ENCODE measurements at regions not wholly inside any gene's neighbourhood (a gene's known extent, or its start where the extent isn't known, plus 50 kb on each side); places are given as distances from the start of the nearest gene placed in this dataset.

- TF ChIP-seq CTCF (IDR thresholded peaks at IDR 0.05): no peak
- Histone ChIP-seq H3K36me3 (ENCODE audit: control insufficient read depth, insufficient read depth, low read length) (no peaks in the 10 kb centered on the region), H3K4me2 (ENCODE audit: low read length) (no peak overlapping the region), H3K4me3 (ENCODE audit: low read depth, low read length) (no peak overlapping the region), H3K27ac (no peak overlapping the region), H2AFZ (no peak overlapping the region), H3K27me3 (ENCODE audit: control insufficient read depth, insufficient read depth, low read length) (no peaks in the 10 kb centered on the region), H3K4me1 (no peaks in the 10 kb centered on the region), H3K9ac (no peak overlapping the region), H3K9me3 (ENCODE audit: control insufficient read depth, low read length) (no peaks in the 10 kb centered on the region), H3K79me2 (no peaks in the 10 kb centered on the region)
Observed at GRCh38 chr11:15738931-15739330, 617.4 kb downstream of the SOX6 start.

- H3K9me3 ChIP-seq (ENCODE audit: control insufficient read depth, low read length): no peaks in the 10 kb centered on the region
- H3K36me3 ChIP-seq (ENCODE audit: control insufficient read depth, insufficient read depth, low read length): no peaks in the 10 kb centered on the region
- H2AFZ ChIP-seq: no peak overlapping the region
- no peaks in the 10 kb centered on the region for H3K79me2 ChIP-seq
- TF ChIP-seq CTCF (IDR thresholded peaks at IDR 0.05): no peak
- H3K4me2 ChIP-seq (ENCODE audit: low read length): no peak overlapping the region
- H3K4me1 ChIP-seq: no peaks in the 10 kb centered on the region
- H3K27me3 ChIP-seq (ENCODE audit: control insufficient read depth, insufficient read depth, low read length): no peaks in the 10 kb centered on the region
- H3K9ac ChIP-seq: no peak overlapping the region
- H3K4me3 ChIP-seq (ENCODE audit: low read depth, low read length): no peak overlapping the region
- H3K27ac ChIP-seq: no peak overlapping the region
Observed at GRCh38 chr11:15742626-15743519, 613.5 kb downstream of the SOX6 start.

- no peak overlapping the region for H3K27ac ChIP-seq
- no peaks in the 10 kb centered on the region for H3K9me3 ChIP-seq (ENCODE audit: control insufficient read depth, low read length)
- no peaks in the 10 kb centered on the region for H3K27me3 ChIP-seq (ENCODE audit: control insufficient read depth, insufficient read depth, low read length)
- H3K4me2 ChIP-seq (ENCODE audit: low read length): no peak overlapping the region
- no peaks in the 10 kb centered on the region for H3K79me2 ChIP-seq
- H2AFZ ChIP-seq: no peak overlapping the region
- no peaks in the 10 kb centered on the region for H3K4me1 ChIP-seq
- no peak overlapping the region for H3K9ac ChIP-seq
- no peak for TF ChIP-seq CTCF (IDR thresholded peaks at IDR 0.05)
- no peaks in the 10 kb centered on the region for H3K36me3 ChIP-seq (ENCODE audit: control insufficient read depth, insufficient read depth, low read length)
- no peak overlapping the region for H3K4me3 ChIP-seq (ENCODE audit: low read depth, low read length)
Observed at GRCh38 chr11:15744693-15745092, 611.7 kb downstream of the SOX6 start.

GRCh38 chr11:15745266-15745665 is 611.1 kb downstream of the SOX6 start:
- Histone ChIP-seq H3K27ac (no peak overlapping the region), H3K36me3 (ENCODE audit: control insufficient read depth, insufficient read depth, low read length) (no peaks in the 10 kb centered on the region), H3K9me3 (ENCODE audit: control insufficient read depth, low read length) (no peaks in the 10 kb centered on the region), H3K4me2 (ENCODE audit: low read length) (no peak overlapping the region), H3K79me2 (no peaks in the 10 kb centered on the region), H3K4me3 (ENCODE audit: low read depth, low read length) (no peak overlapping the region), H2AFZ (no peak overlapping the region), H3K27me3 (ENCODE audit: control insufficient read depth, insufficient read depth, low read length) (no peaks in the 10 kb centered on the region), H3K9ac (no peak overlapping the region), H3K4me1 (no peaks in the 10 kb centered on the region)
- TF ChIP-seq CTCF (IDR thresholded peaks at IDR 0.05): no peak

- Histone ChIP-seq H3K36me3 (ENCODE audit: control insufficient read depth, insufficient read depth, low read length) (no peaks in the 10 kb centered on the region), H3K4me3 (ENCODE audit: low read depth, low read length) (no peak overlapping the region), H2AFZ (no peak overlapping the region), H3K27me3 (ENCODE audit: control insufficient read depth, insufficient read depth, low read length) (no peaks in the 10 kb centered on the region), H3K27ac (no peak overlapping the region), H3K9me3 (ENCODE audit: control insufficient read depth, low read length) (no peaks in the 10 kb centered on the region), H3K4me2 (ENCODE audit: low read length) (no peak overlapping the region), H3K9ac (no peak overlapping the region), H3K4me1 (no peaks in the 10 kb centered on the region), H3K79me2 (no peaks in the 10 kb centered on the region)
- TF ChIP-seq CTCF (IDR thresholded peaks at IDR 0.05): no peak
Observed at GRCh38 chr11:15747671-15748070, 608.7 kb downstream of the SOX6 start.
